SK-N-SH treated with all-trans-retinoic acid at 6 μM for 48 hours (cell line): ENCODE measurements at regions not wholly inside any gene's neighbourhood (a gene's known extent, or its start where the extent isn't known, plus 50 kb on each side); places are given as distances from the start of the nearest gene placed in this dataset.

Experiments used
- ATAC-seq: fragments of 200-7000 bp; cut with Tn5 transposase; 3 replicates; pipeline ENCODE4 v1.9.1; 2020; ENCODE audit warnings: mild to moderate bottlenecking, moderate library complexity
- BACH2 ChIP-seq: fragments of 250-450 bp; sonication (Bioruptor Pico); IDR thresholded peaks from 2 replicates; pipeline ENCODE4 v1.9.0; 2021; ENCODE audit warnings: mild to moderate bottlenecking, borderline replicate concordance
- CSDC2 ChIP-seq: fragments of 250-450 bp; sonication (Bioruptor Pico); IDR thresholded peaks from 2 replicates; pipeline ENCODE4 v1.5.0; 2020; ENCODE audit warnings: mild to moderate bottlenecking, moderate library complexity
- ESRRG ChIP-seq: fragments of 250-450 bp; sonication (Bioruptor Pico); IDR thresholded peaks from 2 replicates; pipeline ENCODE4 v1.6.1; 2021; ENCODE audit warnings: mild to moderate bottlenecking
- GLIS3 ChIP-seq: fragments of 250-450 bp; sonication (Bioruptor Pico); IDR thresholded peaks from 2 replicates; pipeline ENCODE4 v1.5.0; 2020; ENCODE audit warnings: mild to moderate bottlenecking, moderate library complexity
- ISL1 ChIP-seq: fragments of 250-450 bp; sonication (Bioruptor Pico); IDR thresholded peaks from 2 replicates; pipeline ENCODE4 v2.1.2; 2022; ENCODE audit warnings: mild to moderate bottlenecking, moderate library complexity
- OSR1 ChIP-seq: fragments of 250-450 bp; sonication (Bioruptor Pico); IDR thresholded peaks from 2 replicates; pipeline ENCODE4 v1.8.0; 2022; ENCODE audit warnings: moderate library complexity, mild to moderate bottlenecking, inconsistent platforms
- PPARA ChIP-seq: fragments of 250-450 bp; sonication (Bioruptor Pico); IDR thresholded peaks from 2 replicates; pipeline ENCODE4 v1.5.0; 2020; ENCODE audit warnings: mild to moderate bottlenecking, borderline replicate concordance
- RARB ChIP-seq: fragments of 250-450 bp; sonication (Bioruptor Pico); IDR thresholded peaks from 2 replicates; pipeline ENCODE4 v1.8.0; 2021; ENCODE audit warnings: mild to moderate bottlenecking, moderate library complexity
- SNAI2 ChIP-seq: fragments of 250-450 bp; sonication (Bioruptor Pico); IDR thresholded peaks from 2 replicates; pipeline ENCODE4 v1.5.0; 2020; ENCODE audit warnings: mild to moderate bottlenecking, moderate library complexity
- TCF4 ChIP-seq: fragments of 250-450 bp; sonication (Bioruptor Pico); IDR thresholded peaks from 2 replicates; pipeline ENCODE4 v1.8.0; 2021; ENCODE audit warnings: mild to moderate bottlenecking, moderate library complexity, borderline replicate concordance
- TOX ChIP-seq: fragments of 250-450 bp; sonication (Bioruptor Pico); IDR thresholded peaks from 2 replicates; pipeline ENCODE4 v1.8.0; 2021; ENCODE audit warnings: mild to moderate bottlenecking, moderate library complexity, borderline replicate concordance
- ZC3H10 ChIP-seq: fragments of 250-450 bp; sonication (Bioruptor Pico); IDR thresholded peaks from 2 replicates; pipeline ENCODE4 v1.5.1; 2021; ENCODE audit warnings: mild to moderate bottlenecking, moderate library complexity
- ZFP3 ChIP-seq: fragments of 250-450 bp; sonication (Bioruptor Pico); IDR thresholded peaks from 2 replicates; pipeline ENCODE4 v1.5.0; 2020; ENCODE audit warnings: mild to moderate bottlenecking, moderate library complexity
- ZFP30 ChIP-seq: fragments of 450-650 bp; formaldehyde crosslinking; IDR thresholded peaks from 2 replicates; pipeline ENCODE4 v1.5.0; 2022; ENCODE audit warnings: mild to moderate bottlenecking, moderate library complexity
- ZNF70 ChIP-seq: fragments of 450-650 bp; formaldehyde crosslinking; IDR thresholded peaks from 2 replicates; pipeline ENCODE4 v1.5.0; 2020; ENCODE audit warnings: mild to moderate bottlenecking, moderate library complexity
- ZNF8 ChIP-seq: fragments of 450-650 bp; formaldehyde crosslinking; IDR thresholded peaks from 2 replicates; pipeline ENCODE4 v1.5.0; 2020; ENCODE audit warnings: mild to moderate bottlenecking, moderate library complexity
- TF ChIP-seq, protein P1 (sequence below): fragments of 250-450 bp; sonication (Bioruptor Pico); IDR thresholded peaks from 2 replicates; pipeline ENCODE4 v1.8.0; 2020; ENCODE audit warnings: mild to moderate bottlenecking, moderate library complexity, borderline replicate concordance
- TF ChIP-seq, protein P2 (sequence below): fragments of 250-450 bp; sonication (Bioruptor Pico); IDR thresholded peaks from 2 replicates; pipeline ENCODE4 v1.5.0; 2020; ENCODE audit warnings: mild to moderate bottlenecking, moderate library complexity
- TF ChIP-seq, protein P3 (sequence below): fragments of 250-450 bp; sonication (Bioruptor Pico); IDR thresholded peaks from 2 replicates; pipeline ENCODE4 v1.5.1; 2021; ENCODE audit warnings: mild to moderate bottlenecking, moderate library complexity
- TF ChIP-seq, protein P4 (sequence below): fragments of 250-450 bp; sonication (Bioruptor Pico); IDR thresholded peaks from 2 replicates; pipeline ENCODE4 v1.8.0; 2021; ENCODE audit warnings: low read depth, mild to moderate bottlenecking, moderate library complexity, borderline replicate concordance
- TF ChIP-seq, protein P5 (sequence below): fragments of 250-450 bp; sonication (Bioruptor Pico); IDR thresholded peaks from 2 replicates; pipeline ENCODE4 v1.5.1; 2020; ENCODE audit warnings: low read depth, mild to moderate bottlenecking, moderate library complexity

DNA sequence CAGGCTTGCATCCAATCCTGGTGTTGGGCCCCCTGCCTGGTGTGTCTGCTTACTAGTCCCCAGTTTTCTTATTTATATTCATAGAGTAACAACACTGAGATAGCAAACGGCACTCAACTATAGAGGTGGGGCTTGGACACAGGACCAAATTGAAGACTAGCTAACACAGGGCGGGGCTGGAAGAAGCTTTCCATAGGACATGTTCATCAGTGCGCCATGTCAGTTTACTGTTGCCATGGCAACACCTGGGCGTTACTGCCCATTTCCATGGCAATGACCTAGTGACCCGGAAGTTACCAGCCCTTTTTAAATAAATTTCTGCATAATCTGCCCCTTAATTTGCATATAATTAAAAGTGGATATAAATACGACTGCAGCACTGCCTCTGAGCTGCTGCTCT is 275.5 kb upstream of the TMEM132C start:
- no peak for ATAC-seq
- TF ChIP-seq CSDC2 (CRISPR knock-in tag), result no peak
- no peak for TF ChIP-seq TOX (CRISPR knock-in tag)
- TF ChIP-seq ZFP3 (CRISPR knock-in tag), result no peak
- TF ChIP-seq ZNF70 (CRISPR knock-in tag), result no peak
- TF ChIP-seq, protein P1, sequence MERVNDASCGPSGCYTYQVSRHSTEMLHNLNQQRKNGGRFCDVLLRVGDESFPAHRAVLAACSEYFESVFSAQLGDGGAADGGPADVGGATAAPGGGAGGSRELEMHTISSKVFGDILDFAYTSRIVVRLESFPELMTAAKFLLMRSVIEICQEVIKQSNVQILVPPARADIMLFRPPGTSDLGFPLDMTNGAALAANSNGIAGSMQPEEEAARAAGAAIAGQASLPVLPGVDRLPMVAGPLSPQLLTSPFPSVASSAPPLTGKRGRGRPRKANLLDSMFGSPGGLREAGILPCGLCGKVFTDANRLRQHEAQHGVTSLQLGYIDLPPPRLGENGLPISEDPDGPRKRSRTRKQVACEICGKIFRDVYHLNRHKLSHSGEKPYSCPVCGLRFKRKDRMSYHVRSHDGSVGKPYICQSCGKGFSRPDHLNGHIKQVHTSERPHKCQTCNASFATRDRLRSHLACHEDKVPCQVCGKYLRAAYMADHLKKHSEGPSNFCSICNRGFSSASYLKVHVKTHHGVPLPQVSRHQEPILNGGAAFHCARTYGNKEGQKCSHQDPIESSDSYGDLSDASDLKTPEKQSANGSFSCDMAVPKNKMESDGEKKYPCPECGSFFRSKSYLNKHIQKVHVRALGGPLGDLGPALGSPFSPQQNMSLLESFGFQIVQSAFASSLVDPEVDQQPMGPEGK, result no peak
- TF ChIP-seq GLIS3 (CRISPR knock-in tag), result no peak
- no peak for TF ChIP-seq ISL1 (CRISPR knock-in tag)
- TF ChIP-seq, protein P2, sequence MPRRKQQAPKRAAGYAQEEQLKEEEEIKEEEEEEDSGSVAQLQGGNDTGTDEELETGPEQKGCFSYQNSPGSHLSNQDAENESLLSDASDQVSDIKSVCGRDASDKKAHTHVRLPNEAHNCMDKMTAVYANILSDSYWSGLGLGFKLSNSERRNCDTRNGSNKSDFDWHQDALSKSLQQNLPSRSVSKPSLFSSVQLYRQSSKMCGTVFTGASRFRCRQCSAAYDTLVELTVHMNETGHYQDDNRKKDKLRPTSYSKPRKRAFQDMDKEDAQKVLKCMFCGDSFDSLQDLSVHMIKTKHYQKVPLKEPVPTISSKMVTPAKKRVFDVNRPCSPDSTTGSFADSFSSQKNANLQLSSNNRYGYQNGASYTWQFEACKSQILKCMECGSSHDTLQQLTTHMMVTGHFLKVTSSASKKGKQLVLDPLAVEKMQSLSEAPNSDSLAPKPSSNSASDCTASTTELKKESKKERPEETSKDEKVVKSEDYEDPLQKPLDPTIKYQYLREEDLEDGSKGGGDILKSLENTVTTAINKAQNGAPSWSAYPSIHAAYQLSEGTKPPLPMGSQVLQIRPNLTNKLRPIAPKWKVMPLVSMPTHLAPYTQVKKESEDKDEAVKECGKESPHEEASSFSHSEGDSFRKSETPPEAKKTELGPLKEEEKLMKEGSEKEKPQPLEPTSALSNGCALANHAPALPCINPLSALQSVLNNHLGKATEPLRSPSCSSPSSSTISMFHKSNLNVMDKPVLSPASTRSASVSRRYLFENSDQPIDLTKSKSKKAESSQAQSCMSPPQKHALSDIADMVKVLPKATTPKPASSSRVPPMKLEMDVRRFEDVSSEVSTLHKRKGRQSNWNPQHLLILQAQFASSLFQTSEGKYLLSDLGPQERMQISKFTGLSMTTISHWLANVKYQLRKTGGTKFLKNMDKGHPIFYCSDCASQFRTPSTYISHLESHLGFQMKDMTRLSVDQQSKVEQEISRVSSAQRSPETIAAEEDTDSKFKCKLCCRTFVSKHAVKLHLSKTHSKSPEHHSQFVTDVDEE (CRISPR knock-in tag), result no peak
- no peak for TF ChIP-seq ZC3H10 (CRISPR knock-in tag)
- no peak for TF ChIP-seq BACH2 (CRISPR knock-in tag)
- TF ChIP-seq, protein P3, sequence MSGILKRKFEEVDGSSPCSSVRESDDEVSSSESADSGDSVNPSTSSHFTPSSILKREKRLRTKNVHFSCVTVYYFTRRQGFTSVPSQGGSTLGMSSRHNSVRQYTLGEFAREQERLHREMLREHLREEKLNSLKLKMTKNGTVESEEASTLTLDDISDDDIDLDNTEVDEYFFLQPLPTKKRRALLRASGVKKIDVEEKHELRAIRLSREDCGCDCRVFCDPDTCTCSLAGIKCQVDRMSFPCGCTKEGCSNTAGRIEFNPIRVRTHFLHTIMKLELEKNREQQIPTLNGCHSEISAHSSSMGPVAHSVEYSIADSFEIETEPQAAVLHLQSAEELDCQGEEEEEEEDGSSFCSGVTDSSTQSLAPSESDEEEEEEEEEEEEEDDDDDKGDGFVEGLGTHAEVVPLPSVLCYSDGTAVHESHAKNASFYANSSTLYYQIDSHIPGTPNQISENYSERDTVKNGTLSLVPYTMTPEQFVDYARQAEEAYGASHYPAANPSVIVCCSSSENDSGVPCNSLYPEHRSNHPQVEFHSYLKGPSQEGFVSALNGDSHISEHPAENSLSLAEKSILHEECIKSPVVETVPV, result no peak
- TF ChIP-seq PPARA (CRISPR knock-in tag), result no peak
- TF ChIP-seq, protein P4, sequence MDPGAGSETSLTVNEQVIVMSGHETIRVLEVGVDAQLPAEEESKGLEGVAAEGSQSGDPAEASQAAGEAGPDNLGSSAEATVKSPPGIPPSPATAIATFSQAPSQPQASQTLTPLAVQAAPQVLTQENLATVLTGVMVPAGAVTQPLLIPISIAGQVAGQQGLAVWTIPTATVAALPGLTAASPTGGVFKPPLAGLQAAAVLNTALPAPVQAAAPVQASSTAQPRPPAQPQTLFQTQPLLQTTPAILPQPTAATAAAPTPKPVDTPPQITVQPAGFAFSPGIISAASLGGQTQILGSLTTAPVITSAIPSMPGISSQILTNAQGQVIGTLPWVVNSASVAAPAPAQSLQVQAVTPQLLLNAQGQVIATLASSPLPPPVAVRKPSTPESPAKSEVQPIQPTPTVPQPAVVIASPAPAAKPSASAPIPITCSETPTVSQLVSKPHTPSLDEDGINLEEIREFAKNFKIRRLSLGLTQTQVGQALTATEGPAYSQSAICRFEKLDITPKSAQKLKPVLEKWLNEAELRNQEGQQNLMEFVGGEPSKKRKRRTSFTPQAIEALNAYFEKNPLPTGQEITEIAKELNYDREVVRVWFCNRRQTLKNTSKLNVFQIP, result no peak
- no peak for TF ChIP-seq RARB (CRISPR knock-in tag)
- no peak for TF ChIP-seq TCF4
- no peak for TF ChIP-seq OSR1 (CRISPR knock-in tag)
- TF ChIP-seq, protein P5, sequence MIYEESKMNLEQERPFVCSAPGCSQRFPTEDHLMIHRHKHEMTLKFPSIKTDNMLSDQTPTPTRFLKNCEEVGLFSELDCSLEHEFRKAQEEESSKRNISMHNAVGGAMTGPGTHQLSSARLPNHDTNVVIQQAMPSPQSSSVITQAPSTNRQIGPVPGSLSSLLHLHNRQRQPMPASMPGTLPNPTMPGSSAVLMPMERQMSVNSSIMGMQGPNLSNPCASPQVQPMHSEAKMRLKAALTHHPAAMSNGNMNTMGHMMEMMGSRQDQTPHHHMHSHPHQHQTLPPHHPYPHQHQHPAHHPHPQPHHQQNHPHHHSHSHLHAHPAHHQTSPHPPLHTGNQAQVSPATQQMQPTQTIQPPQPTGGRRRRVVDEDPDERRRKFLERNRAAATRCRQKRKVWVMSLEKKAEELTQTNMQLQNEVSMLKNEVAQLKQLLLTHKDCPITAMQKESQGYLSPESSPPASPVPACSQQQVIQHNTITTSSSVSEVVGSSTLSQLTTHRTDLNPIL (CRISPR knock-in tag), result no peak
- TF ChIP-seq ZFP30, result no peak
- no peak for TF ChIP-seq ZNF8 (CRISPR knock-in tag)

DNA sequence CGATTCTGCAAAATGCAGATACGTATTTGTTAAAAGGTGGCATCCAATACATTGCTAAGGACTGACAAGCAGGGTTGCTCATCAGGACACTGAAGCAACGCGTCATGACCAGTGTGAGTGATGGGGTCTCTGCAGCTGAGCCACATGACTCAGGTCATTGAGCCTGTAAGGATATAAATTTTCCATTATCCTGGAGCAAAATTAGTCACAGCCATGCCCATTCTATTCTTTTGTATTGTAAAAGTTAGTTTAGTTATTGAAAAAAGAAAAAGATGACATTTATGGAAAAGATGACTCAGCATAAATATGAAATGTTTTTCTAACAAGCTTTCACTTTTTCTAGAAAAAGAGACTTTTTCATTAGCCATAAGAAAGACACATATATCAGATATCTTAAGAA is 268.0 kb upstream of the TMEM132C start:
- no peak for TF ChIP-seq OSR1 (CRISPR knock-in tag)
- no peak for TF ChIP-seq BACH2 (CRISPR knock-in tag)
- TF ChIP-seq TCF4, result no peak
- no peak for TF ChIP-seq ZC3H10 (CRISPR knock-in tag)
- no peak for TF ChIP-seq ISL1 (CRISPR knock-in tag)
- TF ChIP-seq, protein P2 (CRISPR knock-in tag), result no peak
- no peak for TF ChIP-seq ZNF8 (CRISPR knock-in tag)
- no peak for TF ChIP-seq SNAI2
- no peak for TF ChIP-seq ESRRG
- TF ChIP-seq ZFP30, result no peak
- no peak for TF ChIP-seq RARB (CRISPR knock-in tag)
- no peak for TF ChIP-seq CSDC2 (CRISPR knock-in tag)
- no peak for TF ChIP-seq ZNF70 (CRISPR knock-in tag)
- no peak for ATAC-seq
